ENCODE measurements at regions not wholly inside any gene's neighbourhood (a gene's known extent, or its start where the extent isn't known, plus 50 kb on each side); places are given as distances from the start of the nearest gene placed in this dataset.

DNA sequence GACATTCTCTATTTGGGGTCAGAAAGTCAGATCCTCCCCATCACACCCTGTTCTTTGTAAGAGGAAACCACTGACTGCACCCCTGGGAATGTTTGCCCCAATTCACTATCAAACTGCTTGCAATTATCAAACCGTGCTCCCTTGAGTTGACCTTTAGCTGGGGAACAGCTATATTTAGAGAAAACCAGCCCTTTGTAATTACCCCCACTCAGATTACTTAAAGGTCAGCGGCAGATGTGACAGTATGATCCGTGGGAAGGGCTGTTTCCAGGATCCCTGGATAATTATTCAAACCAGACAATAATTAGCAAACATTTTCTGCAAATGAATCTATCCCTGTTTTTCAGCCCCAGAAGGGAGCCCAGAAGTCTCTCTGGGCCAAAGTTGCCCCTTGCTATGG is 242.7 kb downstream of the RRAGC start:
- TF ChIP-seq POLR2AphosphoS5 (IDR thresholded peaks at IDR 0.05; ENCODE audit: low read depth): no peak
- TF ChIP-seq, protein P1, sequence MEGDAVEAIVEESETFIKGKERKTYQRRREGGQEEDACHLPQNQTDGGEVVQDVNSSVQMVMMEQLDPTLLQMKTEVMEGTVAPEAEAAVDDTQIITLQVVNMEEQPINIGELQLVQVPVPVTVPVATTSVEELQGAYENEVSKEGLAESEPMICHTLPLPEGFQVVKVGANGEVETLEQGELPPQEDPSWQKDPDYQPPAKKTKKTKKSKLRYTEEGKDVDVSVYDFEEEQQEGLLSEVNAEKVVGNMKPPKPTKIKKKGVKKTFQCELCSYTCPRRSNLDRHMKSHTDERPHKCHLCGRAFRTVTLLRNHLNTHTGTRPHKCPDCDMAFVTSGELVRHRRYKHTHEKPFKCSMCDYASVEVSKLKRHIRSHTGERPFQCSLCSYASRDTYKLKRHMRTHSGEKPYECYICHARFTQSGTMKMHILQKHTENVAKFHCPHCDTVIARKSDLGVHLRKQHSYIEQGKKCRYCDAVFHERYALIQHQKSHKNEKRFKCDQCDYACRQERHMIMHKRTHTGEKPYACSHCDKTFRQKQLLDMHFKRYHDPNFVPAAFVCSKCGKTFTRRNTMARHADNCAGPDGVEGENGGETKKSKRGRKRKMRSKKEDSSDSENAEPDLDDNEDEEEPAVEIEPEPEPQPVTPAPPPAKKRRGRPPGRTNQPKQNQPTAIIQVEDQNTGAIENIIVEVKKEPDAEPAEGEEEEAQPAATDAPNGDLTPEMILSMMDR (conservative IDR thresholded peaks at IDR 0.05; ENCODE audit: low read depth in 2 of 2): no peak
- TF ChIP-seq CREB1 (CRISPR knock-in tag; IDR thresholded peaks at IDR 0.05; ENCODE audit: low read depth): no peak
- no peak for TF ChIP-seq STAT1 (IDR thresholded peaks at IDR 0.05; ENCODE audit: unreplicated experiment)
- no peak for TF ChIP-seq NANOG (IDR thresholded peaks at IDR 0.05; ENCODE audit: borderline replicate concordance)
- TF ChIP-seq, protein P2, sequence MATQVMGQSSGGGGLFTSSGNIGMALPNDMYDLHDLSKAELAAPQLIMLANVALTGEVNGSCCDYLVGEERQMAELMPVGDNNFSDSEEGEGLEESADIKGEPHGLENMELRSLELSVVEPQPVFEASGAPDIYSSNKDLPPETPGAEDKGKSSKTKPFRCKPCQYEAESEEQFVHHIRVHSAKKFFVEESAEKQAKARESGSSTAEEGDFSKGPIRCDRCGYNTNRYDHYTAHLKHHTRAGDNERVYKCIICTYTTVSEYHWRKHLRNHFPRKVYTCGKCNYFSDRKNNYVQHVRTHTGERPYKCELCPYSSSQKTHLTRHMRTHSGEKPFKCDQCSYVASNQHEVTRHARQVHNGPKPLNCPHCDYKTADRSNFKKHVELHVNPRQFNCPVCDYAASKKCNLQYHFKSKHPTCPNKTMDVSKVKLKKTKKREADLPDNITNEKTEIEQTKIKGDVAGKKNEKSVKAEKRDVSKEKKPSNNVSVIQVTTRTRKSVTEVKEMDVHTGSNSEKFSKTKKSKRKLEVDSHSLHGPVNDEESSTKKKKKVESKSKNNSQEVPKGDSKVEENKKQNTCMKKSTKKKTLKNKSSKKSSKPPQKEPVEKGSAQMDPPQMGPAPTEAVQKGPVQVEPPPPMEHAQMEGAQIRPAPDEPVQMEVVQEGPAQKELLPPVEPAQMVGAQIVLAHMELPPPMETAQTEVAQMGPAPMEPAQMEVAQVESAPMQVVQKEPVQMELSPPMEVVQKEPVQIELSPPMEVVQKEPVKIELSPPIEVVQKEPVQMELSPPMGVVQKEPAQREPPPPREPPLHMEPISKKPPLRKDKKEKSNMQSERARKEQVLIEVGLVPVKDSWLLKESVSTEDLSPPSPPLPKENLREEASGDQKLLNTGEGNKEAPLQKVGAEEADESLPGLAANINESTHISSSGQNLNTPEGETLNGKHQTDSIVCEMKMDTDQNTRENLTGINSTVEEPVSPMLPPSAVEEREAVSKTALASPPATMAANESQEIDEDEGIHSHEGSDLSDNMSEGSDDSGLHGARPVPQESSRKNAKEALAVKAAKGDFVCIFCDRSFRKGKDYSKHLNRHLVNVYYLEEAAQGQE (IDR thresholded peaks at IDR 0.05; ENCODE audit: unreplicated experiment): no peak
- TF ChIP-seq, protein P3, sequence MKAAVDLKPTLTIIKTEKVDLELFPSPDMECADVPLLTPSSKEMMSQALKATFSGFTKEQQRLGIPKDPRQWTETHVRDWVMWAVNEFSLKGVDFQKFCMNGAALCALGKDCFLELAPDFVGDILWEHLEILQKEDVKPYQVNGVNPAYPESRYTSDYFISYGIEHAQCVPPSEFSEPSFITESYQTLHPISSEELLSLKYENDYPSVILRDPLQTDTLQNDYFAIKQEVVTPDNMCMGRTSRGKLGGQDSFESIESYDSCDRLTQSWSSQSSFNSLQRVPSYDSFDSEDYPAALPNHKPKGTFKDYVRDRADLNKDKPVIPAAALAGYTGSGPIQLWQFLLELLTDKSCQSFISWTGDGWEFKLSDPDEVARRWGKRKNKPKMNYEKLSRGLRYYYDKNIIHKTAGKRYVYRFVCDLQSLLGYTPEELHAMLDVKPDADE (IDR thresholded peaks at IDR 0.05): no peak
- TF ChIP-seq, protein P4, sequence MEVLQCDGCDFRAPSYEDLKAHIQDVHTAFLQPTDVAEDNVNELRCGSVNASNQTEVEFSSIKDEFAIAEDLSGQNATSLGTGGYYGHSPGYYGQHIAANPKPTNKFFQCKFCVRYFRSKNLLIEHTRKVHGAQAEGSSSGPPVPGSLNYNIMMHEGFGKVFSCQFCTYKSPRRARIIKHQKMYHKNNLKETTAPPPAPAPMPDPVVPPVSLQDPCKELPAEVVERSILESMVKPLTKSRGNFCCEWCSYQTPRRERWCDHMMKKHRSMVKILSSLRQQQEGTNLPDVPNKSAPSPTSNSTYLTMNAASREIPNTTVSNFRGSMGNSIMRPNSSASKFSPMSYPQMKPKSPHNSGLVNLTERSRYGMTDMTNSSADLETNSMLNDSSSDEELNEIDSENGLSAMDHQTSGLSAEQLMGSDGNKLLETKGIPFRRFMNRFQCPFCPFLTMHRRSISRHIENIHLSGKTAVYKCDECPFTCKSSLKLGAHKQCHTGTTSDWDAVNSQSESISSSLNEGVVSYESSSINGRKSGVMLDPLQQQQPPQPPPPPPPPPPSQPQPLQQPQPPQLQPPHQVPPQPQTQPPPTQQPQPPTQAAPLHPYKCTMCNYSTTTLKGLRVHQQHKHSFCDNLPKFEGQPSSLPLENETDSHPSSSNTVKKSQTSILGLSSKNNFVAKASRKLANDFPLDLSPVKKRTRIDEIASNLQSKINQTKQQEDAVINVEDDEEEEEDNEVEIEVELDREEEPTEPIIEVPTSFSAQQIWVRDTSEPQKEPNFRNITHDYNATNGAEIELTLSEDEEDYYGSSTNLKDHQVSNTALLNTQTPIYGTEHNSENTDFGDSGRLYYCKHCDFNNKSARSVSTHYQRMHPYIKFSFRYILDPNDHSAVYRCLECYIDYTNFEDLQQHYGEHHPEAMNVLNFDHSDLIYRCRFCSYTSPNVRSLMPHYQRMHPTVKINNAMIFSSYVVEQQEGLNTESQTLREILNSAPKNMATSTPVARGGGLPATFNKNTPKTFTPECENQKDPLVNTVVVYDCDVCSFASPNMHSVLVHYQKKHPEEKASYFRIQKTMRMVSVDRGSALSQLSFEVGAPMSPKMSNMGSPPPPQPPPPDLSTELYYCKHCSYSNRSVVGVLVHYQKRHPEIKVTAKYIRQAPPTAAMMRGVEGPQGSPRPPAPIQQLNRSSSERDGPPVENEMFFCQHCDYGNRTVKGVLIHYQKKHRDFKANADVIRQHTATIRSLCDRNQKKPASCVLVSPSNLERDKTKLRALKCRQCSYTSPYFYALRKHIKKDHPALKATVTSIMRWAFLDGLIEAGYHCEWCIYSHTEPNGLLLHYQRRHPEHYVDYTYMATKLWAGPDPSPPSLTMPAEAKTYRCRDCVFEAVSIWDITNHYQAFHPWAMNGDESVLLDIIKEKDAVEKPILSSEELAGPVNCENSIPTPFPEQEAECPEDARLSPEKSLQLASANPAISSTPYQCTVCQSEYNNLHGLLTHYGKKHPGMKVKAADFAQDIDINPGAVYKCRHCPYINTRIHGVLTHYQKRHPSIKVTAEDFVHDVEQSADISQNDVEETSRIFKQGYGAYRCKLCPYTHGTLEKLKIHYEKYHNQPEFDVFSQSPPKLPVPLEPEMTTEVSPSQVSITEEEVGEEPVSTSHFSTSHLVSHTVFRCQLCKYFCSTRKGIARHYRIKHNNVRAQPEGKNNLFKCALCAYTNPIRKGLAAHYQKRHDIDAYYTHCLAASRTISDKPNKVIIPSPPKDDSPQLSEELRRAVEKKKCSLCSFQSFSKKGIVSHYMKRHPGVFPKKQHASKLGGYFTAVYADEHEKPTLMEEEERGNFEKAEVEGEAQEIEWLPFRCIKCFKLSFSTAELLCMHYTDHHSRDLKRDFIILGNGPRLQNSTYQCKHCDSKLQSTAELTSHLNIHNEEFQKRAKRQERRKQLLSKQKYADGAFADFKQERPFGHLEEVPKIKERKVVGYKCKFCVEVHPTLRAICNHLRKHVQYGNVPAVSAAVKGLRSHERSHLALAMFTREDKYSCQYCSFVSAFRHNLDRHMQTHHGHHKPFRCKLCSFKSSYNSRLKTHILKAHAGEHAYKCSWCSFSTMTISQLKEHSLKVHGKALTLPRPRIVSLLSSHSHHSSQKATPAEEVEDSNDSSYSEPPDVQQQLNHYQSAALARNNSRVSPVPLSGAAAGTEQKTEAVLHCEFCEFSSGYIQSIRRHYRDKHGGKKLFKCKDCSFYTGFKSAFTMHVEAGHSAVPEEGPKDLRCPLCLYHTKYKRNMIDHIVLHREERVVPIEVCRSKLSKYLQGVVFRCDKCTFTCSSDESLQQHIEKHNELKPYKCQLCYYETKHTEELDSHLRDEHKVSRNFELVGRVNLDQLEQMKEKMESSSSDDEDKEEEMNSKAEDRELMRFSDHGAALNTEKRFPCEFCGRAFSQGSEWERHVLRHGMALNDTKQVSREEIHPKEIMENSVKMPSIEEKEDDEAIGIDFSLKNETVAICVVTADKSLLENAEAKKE (CRISPR knock-in tag; IDR thresholded peaks at IDR 0.05): no peak
- TF ChIP-seq EZH2 (IDR thresholded peaks at IDR 0.05; ENCODE audit: low read depth, unreplicated experiment): no peak
- TF ChIP-seq EZH2phosphoT487 (IDR thresholded peaks at IDR 0.05; ENCODE audit: unreplicated experiment): no peak
- TF ChIP-seq ZNF114 (CRISPR knock-in tag; IDR thresholded peaks at IDR 0.05): no peak

Data from GM23338 (cell line).